GM12892 (cell line): ENCODE measurements at regions not wholly inside any gene's neighbourhood (a gene's known extent, or its start where the extent isn't known, plus 50 kb on each side); places are given as distances from the start of the nearest gene placed in this dataset.

Source experiments
- DNase-seq: peaks from one replicate; pipeline ENCODE4 v3.0.0; 2011; ENCODE audit not compliant: insufficient read length
- FAIRE-seq: peaks from 2 replicates; lab custom pipeline; 2011; peaks lifted over from hg19 to GRCh38; lab: Jason Lieb, UNC
- POLR2A ChIP-seq: IDR thresholded peaks from 2 replicates; pipeline ENCODE4 v1.6.1; 2011; ENCODE audit warnings: low read depth, low read length, control low read depth
- POLR2AphosphoS5 ChIP-seq: IDR thresholded peaks from 2 replicates; pipeline ENCODE4 v1.6.1; 2011; ENCODE audit warnings: low read depth, low read length, control low read depth
- TAF1 ChIP-seq: IDR thresholded peaks from 2 replicates; pipeline ENCODE4 v1.6.1; 2011; ENCODE audit warnings: low read depth, mild to moderate bottlenecking, control low read depth, low read length, borderline replicate concordance

GRCh38 chr1:17877316-17877715 is 122.2 kb downstream of the ACTL8 start:
- no peak for FAIRE-seq
- TF ChIP-seq POLR2AphosphoS5 (no peak), TAF1 (no peak), POLR2A (no peak)
- no peak for DNase-seq

GRCh38 chr1:17877896-17878295 is 122.8 kb downstream of the ACTL8 start:
- DNase-seq (no peak), FAIRE-seq (no peak)
- TF ChIP-seq POLR2A (no peak), POLR2AphosphoS5 (no peak), TAF1 (no peak)

DNA sequence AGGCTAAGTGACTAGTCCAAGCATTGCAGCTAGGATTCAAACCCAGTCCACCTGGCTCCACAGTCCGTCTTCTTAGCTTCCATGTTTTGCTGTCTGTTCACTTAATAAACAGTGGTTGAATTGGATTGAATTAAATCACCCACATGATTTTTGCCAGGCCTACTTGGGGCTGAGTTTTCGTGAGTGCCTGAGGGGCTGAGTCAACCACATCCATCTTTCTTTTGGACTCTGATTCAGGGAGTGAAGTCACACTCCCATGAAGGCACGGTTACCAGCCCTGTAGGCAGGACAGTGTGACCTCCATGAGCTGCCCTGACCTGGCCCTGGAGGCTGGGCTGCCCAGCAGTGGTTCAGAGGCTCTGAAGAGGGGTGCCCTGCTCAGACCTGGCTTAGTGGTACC is 123.7 kb downstream of the ACTL8 start:
- DNase-seq: no peak
- FAIRE-seq: no peak
- TF ChIP-seq POLR2A (no peak), POLR2AphosphoS5 (no peak), TAF1 (no peak)

- FAIRE-seq (no peak), DNase-seq (no peak)
- no peak for TF ChIP-seq TAF1
- no peak for TF ChIP-seq POLR2AphosphoS5
- TF ChIP-seq POLR2A: no peak
These were observed 125.3 kb downstream of the ACTL8 start for GRCh38 chr1:17880449-17880848.

- no peak for DNase-seq
- FAIRE-seq: no peak
- TF ChIP-seq TAF1: no peak
- TF ChIP-seq POLR2AphosphoS5: no peak
- no peak for TF ChIP-seq POLR2A
These were observed 126.6 kb downstream of the ACTL8 start for GRCh38 chr1:17881761-17882160.

DNA sequence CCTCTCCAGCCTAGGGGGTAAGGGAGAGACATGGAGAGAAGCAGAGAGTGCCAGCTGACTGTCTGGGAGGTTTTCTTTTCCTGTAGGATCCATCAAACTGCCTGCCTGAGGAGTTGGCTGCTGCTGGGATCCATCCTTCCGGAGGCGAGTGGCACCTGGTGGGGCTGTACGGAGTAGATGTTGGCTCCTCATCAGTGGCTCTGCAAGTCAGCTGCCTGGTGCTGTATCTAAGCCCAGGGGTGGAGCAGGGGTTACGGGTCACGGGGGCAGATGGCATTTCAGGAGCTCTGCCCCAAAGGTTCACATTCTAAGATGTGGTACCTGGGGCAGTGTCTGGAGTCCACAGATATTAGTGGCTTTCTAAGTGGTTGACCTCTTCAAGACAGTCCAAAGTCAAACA is 128.0 kb downstream of the ACTL8 start:
- no peak for FAIRE-seq
- DNase-seq: no peak
- TF ChIP-seq POLR2A (no peak), POLR2AphosphoS5 (no peak), TAF1 (no peak)

DNA sequence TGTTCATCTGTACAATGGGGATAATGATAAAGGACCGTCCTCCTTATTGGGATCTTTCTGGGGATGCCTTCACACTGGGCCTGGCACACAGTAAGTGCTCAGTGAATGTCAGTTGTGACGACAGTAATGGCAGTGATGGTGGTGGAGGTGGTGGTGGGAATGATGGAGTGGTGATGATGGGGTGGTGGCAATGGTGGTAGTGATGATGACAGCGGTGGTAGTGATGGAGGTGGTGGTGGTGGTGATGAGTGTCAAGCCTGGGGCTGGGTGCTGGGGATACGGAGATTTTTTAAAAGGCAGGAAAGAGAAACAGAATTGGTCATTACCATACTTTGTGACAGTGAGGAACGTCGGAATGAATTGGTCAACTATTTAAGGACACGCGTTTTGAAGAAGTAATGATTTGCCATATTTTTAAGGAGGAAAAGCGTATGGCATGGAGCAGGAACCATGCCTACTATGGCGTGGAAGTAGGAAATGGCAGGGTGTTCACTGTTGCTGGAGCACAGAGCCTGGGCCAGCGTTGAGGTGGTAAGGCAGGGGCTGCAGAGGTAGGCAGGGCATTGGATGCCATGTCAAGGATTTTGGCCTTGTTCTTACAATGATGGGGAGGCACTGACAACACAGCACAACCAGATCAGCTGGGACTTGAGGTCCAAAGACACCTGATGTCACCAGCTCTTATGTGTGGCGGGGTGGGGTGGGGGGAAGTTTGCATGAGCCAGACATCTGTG is 128.7 kb downstream of the ACTL8 start:
- no peak for FAIRE-seq
- no peak for TF ChIP-seq POLR2AphosphoS5
- TF ChIP-seq TAF1: no peak
- TF ChIP-seq POLR2A: no peak
- no peak for DNase-seq

- TF ChIP-seq POLR2A (no peak), POLR2AphosphoS5 (no peak), TAF1 (no peak)
- FAIRE-seq (no peak), DNase-seq (no peak)
These were observed 130.7 kb downstream of the ACTL8 start for GRCh38 chr1:17885663-17886320.

GRCh38 chr1:17886386-17886785 is 131.3 kb downstream of the ACTL8 start:
- DNase-seq (no peak), FAIRE-seq (no peak)
- TF ChIP-seq TAF1: no peak
- no peak for TF ChIP-seq POLR2AphosphoS5
- TF ChIP-seq POLR2A: no peak

DNA sequence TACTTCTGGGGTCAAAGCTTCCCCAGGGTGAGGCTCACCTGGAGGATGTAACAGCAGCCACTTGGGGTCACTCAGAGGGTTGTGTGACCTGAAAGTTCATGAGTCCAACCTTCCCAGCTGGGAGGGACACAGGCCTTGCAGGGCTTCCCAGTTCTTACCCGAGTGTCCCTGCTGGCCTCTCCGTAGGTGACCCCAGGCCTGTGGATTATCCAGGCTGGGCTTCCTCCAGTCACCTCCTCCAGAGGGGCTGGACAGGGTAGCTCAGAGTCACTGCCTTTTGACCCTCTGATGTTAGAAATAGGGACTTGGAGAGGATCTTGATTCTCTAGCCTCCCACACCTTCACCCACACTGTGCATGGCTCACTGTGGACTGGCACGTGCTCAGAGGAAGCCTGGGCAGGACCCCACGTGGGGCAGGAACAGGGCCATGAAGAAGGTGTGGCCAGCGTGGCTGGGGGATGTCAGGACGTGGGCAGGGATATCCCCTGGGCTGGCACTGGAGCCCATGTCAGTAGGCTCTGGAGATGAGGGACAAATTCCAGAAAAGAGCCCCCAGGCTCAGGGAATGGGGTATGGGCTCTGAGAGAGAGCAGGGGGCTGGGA is 131.8 kb downstream of the ACTL8 start:
- TF ChIP-seq POLR2AphosphoS5 (no peak), POLR2A (no peak), TAF1 (no peak)

DNA sequence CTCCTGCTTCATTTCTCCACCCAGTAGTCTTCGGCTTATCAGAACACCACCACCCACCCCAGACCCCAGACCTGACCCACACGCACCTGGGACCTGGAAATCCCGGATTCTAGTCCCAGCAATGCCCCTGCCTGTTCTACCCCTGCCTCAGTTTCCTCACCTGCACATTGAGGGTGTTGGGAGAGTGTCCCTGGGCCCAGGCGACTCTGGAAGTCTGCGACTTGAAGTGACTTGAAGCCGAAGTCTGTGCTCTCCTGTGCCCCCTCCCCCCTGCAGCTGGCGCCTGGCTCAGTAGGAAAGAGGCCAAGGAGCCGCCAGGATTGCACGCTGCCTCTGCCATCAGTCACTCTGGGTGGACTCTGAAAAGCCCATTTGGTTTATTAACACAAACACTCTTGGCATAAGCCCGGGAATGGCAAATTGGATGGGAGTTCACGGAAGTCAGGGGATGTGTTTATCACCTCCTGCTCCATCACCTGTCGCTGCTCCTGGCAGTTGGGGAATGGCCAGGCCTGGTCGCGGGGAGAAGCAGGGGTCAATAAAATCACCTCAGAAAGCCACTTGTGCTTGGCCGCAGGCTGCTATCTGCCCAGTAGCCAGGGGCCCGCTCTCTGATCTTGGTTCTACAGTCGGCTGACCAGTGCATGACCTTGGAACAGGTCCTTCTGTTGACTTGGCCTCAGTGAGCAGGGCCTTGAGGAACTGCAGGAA is 132.7 kb downstream of the ACTL8 start:
- TF ChIP-seq TAF1 (no peak), POLR2AphosphoS5 (no peak), POLR2A (no peak)
- FAIRE-seq (no peak), DNase-seq (no peak)

More for the DNA sequence above, 131.8 kb downstream of the ACTL8 start:
- no peak for FAIRE-seq
- DNase-seq: no peak
